DOHH2 (cell line): ENCODE measurements at regions not wholly inside any gene's neighbourhood (a gene's known extent, or its start where the extent isn't known, plus 50 kb on each side); places are given as distances from the start of the nearest gene placed in this dataset.

Experiments
- H3F3A ChIP-seq: fragments of 200-600 bp; sonication (generic), shearing (Covaris generic); 2 replicates; pipeline ENCODE4 v1.6.0; 2016; ENCODE audit warnings: antibody characterized with exemption, mild to moderate bottlenecking; ENCODE audit not compliant: control insufficient read depth, insufficient read depth
- H3K27ac ChIP-seq: fragments of 200-600 bp; sonication (generic); 2 replicates; pipeline ENCODE4 v1.5.1; 2014; ENCODE audit warnings: low read depth, mild to moderate bottlenecking, low read length, moderate library complexity
- H3K27me3 ChIP-seq: fragments of 200-600 bp; sonication (generic); 2 replicates; pipeline ENCODE4 v1.6.1; 2014; ENCODE audit warnings: mild to moderate bottlenecking, low read length, mixed read lengths; ENCODE audit not compliant: control insufficient read depth
- H3K36me3 ChIP-seq: fragments of 200-600 bp; sonication (generic); 2 replicates; pipeline ENCODE4 v1.6.1; 2014; ENCODE audit warnings: mild to moderate bottlenecking, low read length, moderate library complexity, mixed read lengths; ENCODE audit not compliant: control insufficient read depth
- H3K4me1 ChIP-seq: fragments of 200-600 bp; sonication (generic); 2 replicates; pipeline ENCODE4 v1.6.1; 2014; ENCODE audit warnings: mild to moderate bottlenecking, low read length, mixed read lengths; ENCODE audit not compliant: control insufficient read depth
- H3K4me2 ChIP-seq: fragments of 200-600 bp; sonication (generic); 2 replicates; pipeline ENCODE4 v1.6.0; 2014; ENCODE audit warnings: mild to moderate bottlenecking, low read length, moderate library complexity
- H3K4me3 ChIP-seq: fragments of 200-600 bp; sonication (generic); 2 replicates; pipeline ENCODE4 v1.5.1; 2014; ENCODE audit warnings: mild to moderate bottlenecking, low read length, mixed read lengths
- H3K79me2 ChIP-seq: fragments of 200-600 bp; sonication (generic); 2 replicates; pipeline ENCODE4 v1.6.1; 2014; ENCODE audit warnings: mild to moderate bottlenecking, low read length, mixed read lengths; ENCODE audit not compliant: control insufficient read depth
- H3K9me2 ChIP-seq: fragments of 200-600 bp; sonication (generic); replicated peaks from 2 replicates; pipeline ENCODE4 v1.6.1; 2014; ENCODE audit warnings: mild to moderate bottlenecking, low read length, mixed read lengths; ENCODE audit not compliant: control insufficient read depth
- H3K9me3 ChIP-seq: fragments of 200-600 bp; sonication (generic); 2 replicates; pipeline ENCODE4 v1.6.1; 2014; ENCODE audit warnings: antibody characterized with exemption, low read length, mixed read lengths; ENCODE audit not compliant: control insufficient read depth, insufficient read depth
- H4K20me1 ChIP-seq: fragments of 200-600 bp; sonication (generic); 2 replicates; pipeline ENCODE4 v1.6.0; 2014; ENCODE audit warnings: low read depth, mild to moderate bottlenecking, antibody characterized with exemption, low read length, moderate library complexity; ENCODE audit not compliant: control insufficient read depth, insufficient read depth
- EZH2phosphoT487 ChIP-seq: fragments of 200-600 bp; sonication (generic); IDR thresholded peaks from 2 replicates; pipeline ENCODE4 v1.6.1; 2017; ENCODE audit warnings: borderline replicate concordance, mild to moderate bottlenecking, antibody characterized with exemption, low read length, moderate library complexity, mixed read lengths
- TF ChIP-seq, protein P1 (sequence below): fragments of 200-600 bp; sonication (generic); IDR thresholded peaks from one replicate; pipeline ENCODE4 v1.5.1; 2014; ENCODE audit warnings: antibody characterized with exemption, mild to moderate bottlenecking, low read depth, low read length; ENCODE audit not compliant: poor library complexity, severe bottlenecking

GRCh38 chr1:168428063-168428731, 115.6 kb downstream of the XCL2 start:
- Histone ChIP-seq H3K27ac (no peak overlapping the region), H3K4me1 (no peaks in the 10 kb centered on the region)

DNA sequence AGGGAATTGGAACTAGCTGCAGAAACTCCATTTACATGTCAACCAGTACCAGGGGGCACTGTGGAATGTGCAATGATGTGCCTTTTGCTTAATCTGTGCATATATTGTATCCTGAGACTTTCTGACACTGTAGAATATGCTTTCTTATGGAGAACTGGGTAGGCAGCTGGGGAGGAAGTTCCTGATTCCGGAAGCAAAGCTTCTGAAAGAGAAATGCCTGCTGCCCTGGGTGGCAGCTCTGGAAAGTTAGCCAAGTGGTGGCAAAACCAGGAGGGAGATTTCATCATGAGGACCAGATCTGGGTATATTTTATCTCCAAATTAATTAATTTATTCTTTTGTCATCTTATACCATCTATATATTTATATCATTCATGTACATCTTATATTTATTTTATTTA, 116.7 kb downstream of the XCL2 start:
- H3K4me3 ChIP-seq = no peak overlapping the region
- H4K20me1 ChIP-seq = no peaks in the 10 kb centered on the region
- H3K27ac ChIP-seq = no peak overlapping the region
- no peaks in the 10 kb centered on the region for H3K9me2 ChIP-seq
- TF ChIP-seq, protein P1, sequence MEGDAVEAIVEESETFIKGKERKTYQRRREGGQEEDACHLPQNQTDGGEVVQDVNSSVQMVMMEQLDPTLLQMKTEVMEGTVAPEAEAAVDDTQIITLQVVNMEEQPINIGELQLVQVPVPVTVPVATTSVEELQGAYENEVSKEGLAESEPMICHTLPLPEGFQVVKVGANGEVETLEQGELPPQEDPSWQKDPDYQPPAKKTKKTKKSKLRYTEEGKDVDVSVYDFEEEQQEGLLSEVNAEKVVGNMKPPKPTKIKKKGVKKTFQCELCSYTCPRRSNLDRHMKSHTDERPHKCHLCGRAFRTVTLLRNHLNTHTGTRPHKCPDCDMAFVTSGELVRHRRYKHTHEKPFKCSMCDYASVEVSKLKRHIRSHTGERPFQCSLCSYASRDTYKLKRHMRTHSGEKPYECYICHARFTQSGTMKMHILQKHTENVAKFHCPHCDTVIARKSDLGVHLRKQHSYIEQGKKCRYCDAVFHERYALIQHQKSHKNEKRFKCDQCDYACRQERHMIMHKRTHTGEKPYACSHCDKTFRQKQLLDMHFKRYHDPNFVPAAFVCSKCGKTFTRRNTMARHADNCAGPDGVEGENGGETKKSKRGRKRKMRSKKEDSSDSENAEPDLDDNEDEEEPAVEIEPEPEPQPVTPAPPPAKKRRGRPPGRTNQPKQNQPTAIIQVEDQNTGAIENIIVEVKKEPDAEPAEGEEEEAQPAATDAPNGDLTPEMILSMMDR = no peak
- no peak for TF ChIP-seq EZH2phosphoT487
- H3K36me3 ChIP-seq = no peaks in the 10 kb centered on the region
- 0 out of 2 replicates have a peak, but pooled peaks cover 2% of the 10 kb centered on the region for H3K27me3 ChIP-seq
- H3F3A ChIP-seq = no peaks in the 10 kb centered on the region
- H3K4me2 ChIP-seq = no peak overlapping the region
- no peaks in the 10 kb centered on the region for H3K9me3 ChIP-seq
- H3K79me2 ChIP-seq = no peaks in the 10 kb centered on the region
- no peaks in the 10 kb centered on the region for H3K4me1 ChIP-seq

More at GRCh38 chr1:168428063-168428731, 115.6 kb downstream of the XCL2 start:
- H3F3A ChIP-seq = no peaks in the 10 kb centered on the region
- H4K20me1 ChIP-seq = no peaks in the 10 kb centered on the region
- peaks cover 1% of the 10 kb centered on the region; the same call in 1 of the 2 replicates for H3K27me3 ChIP-seq
- no peaks in the 10 kb centered on the region for H3K9me3 ChIP-seq
- no peak overlapping the region for H3K4me3 ChIP-seq
- no peaks in the 10 kb centered on the region for H3K79me2 ChIP-seq
- no peaks in the 10 kb centered on the region for H3K9me2 ChIP-seq
- H3K4me2 ChIP-seq = no peak overlapping the region
- TF ChIP-seq, protein P1 = no peak
- TF ChIP-seq EZH2phosphoT487 = no peak
- no peaks in the 10 kb centered on the region for H3K36me3 ChIP-seq

DNA sequence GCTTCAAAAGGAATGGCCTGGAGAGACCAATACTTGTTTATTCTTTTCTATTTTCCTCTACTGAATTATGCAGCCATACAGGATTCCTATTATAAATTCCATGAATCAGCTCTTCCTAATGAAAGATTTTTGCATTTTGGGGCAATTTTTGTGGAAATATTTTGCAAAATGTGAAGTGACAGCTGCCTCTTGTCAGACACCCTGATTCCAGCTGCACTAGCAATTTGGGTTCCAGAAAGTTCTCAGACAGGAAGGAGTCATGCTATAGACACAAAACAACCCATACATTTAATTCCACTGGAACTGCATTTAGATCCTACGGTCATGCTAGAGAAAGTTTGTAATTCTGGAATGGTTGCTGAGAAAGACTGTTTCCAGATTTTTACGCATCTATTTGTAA, 119.5 kb downstream of the XCL2 start:
- no peaks in the 10 kb centered on the region for H3K36me3 ChIP-seq
- no peak overlapping the region for H3K4me3 ChIP-seq
- no peaks in the 10 kb centered on the region for H4K20me1 ChIP-seq
- no peaks in the 10 kb centered on the region for H3F3A ChIP-seq
- H3K79me2 ChIP-seq = no peaks in the 10 kb centered on the region
- TF ChIP-seq, protein P1 = no peak
- no peak for TF ChIP-seq EZH2phosphoT487
- H3K27me3 ChIP-seq = 0 out of 2 replicates have a peak, but pooled peaks cover 2% of the 10 kb centered on the region
- no peaks in the 10 kb centered on the region for H3K4me1 ChIP-seq
- H3K9me2 ChIP-seq = no peaks in the 10 kb centered on the region
- no peaks in the 10 kb centered on the region for H3K9me3 ChIP-seq
- no peak overlapping the region for H3K4me2 ChIP-seq
- H3K27ac ChIP-seq = no peak overlapping the region
